GM19240 (cell line): ENCODE measurements at regions not wholly inside any gene's neighbourhood (a gene's known extent, or its start where the extent isn't known, plus 50 kb on each side); places are given as distances from the start of the nearest gene placed in this dataset.
"Not testable (repeated sequence)": the region's sequence is repeated elsewhere in the genome, so short reads cannot be mapped to it uniquely, and the experiment has no call there.

Experiments
- DNase-seq: peaks from one replicate; pipeline ENCODE4 v3.0.0; 2011; ENCODE audit warnings: low spot score; ENCODE audit not compliant: insufficient read length

GRCh38 chr11:87971354-87971753 lies 203.9 kb downstream of the RAB38 start:
- DNase-seq: no peak

- no peak for DNase-seq
These were observed 204.5 kb downstream of the RAB38 start for GRCh38 chr11:87970762-87971161.

GRCh38 chr11:87967459-87967858 lies 207.8 kb downstream of the RAB38 start:
- no peak for DNase-seq

GRCh38 chr11:87966694-87967093 lies 208.5 kb downstream of the RAB38 start:
- DNase-seq: no peak

GRCh38 chr11:87966216-87966615 lies 209.0 kb downstream of the RAB38 start:
- no peak for DNase-seq

- DNase-seq: no peak
These were observed 213.6 kb downstream of the RAB38 start for GRCh38 chr11:87961606-87962005.

- no peak for DNase-seq
These were observed 217.3 kb downstream of the RAB38 start for GRCh38 chr11:87957961-87958360.

GRCh38 chr11:87954476-87954875 lies 220.8 kb downstream of the RAB38 start:
- DNase-seq: no peak

- no peak for DNase-seq
These were observed 232.5 kb downstream of the RAB38 start for GRCh38 chr11:87942786-87943185.

GRCh38 chr11:87934182-87934581 lies 241.1 kb downstream of the RAB38 start:
- DNase-seq: no peak

GRCh38 chr11:87926250-87926970 lies 248.8 kb downstream of the RAB38 start:
- no peak for DNase-seq

GRCh38 chr11:87924125-87924524 lies 251.1 kb downstream of the RAB38 start:
- no peak for DNase-seq

- DNase-seq: no peak
These were observed 258.1 kb downstream of the RAB38 start for GRCh38 chr11:87917111-87917510.

GRCh38 chr11:87909178-87909577 lies 266.1 kb downstream of the RAB38 start:
- no peak for DNase-seq

- no peak for DNase-seq
These were observed 267.2 kb downstream of the RAB38 start for GRCh38 chr11:87908086-87908485.

- no peak for DNase-seq
These were observed 271.9 kb downstream of the RAB38 start for GRCh38 chr11:87903345-87903744.

- no peak for DNase-seq
These were observed 273.9 kb downstream of the RAB38 start for GRCh38 chr11:87901341-87901740.

- no peak for DNase-seq
These were observed 277.3 kb downstream of the RAB38 start for GRCh38 chr11:87897921-87898320.

- DNase-seq: no peak
These were observed 278.2 kb downstream of the RAB38 start for GRCh38 chr11:87897071-87897470.

GRCh38 chr11:87894961-87895360 lies 280.3 kb downstream of the RAB38 start:
- no peak for DNase-seq

GRCh38 chr11:87892291-87892690 lies 283.0 kb downstream of the RAB38 start:
- DNase-seq: no peak

- DNase-seq: no peak
These were observed 286.1 kb downstream of the RAB38 start for GRCh38 chr11:87889126-87889525.

GRCh38 chr11:87885084-87885483 lies 290.2 kb downstream of the RAB38 start:
- DNase-seq: not testable (repeated sequence)

GRCh38 chr11:87879118-87879517 lies 296.1 kb downstream of the RAB38 start:
- no peak for DNase-seq
